AG04450 (cell line): ENCODE measurements at regions not wholly inside any gene's neighbourhood (a gene's known extent, or its start where the extent isn't known, plus 50 kb on each side); places are given as distances from the start of the nearest gene placed in this dataset.

Experiments
- CTCF ChIA-PET: fragments of 300-600, 350-600 bp; formaldehyde crosslinking; extraction: SDS; loops from one replicate; lab custom pipeline; 2022; ENCODE audit warnings: antibody characterized with exemption, inconsistent platforms; lab: Charles Lee
- POLR2A ChIA-PET: fragments of 350-600 bp; formaldehyde crosslinking; extraction: SDS; loops from one replicate; lab custom pipeline; 2021; ENCODE audit warnings: antibody characterized with exemption, inconsistent platforms; lab: Yijun Ruan, JAX
- DNase-seq: peaks from one replicate; pipeline ENCODE4 v3.0.0-alpha.2; 2011; ENCODE audit warnings: low read depth, low spot score
- H3K27ac ChIP-seq: one replicate; pipeline ENCODE4 v1.5.1; 2012; ENCODE audit warnings: low read depth, low read length, control low read depth
- H3K27me3 ChIP-seq: one replicate; pipeline ENCODE4 v1.6.0; 2012; ENCODE audit warnings: low read length; ENCODE audit not compliant: control insufficient read depth, insufficient read depth
- H3K4me3 ChIP-seq: 2 replicates; pipeline ENCODE4 v1.5.1; 2011; ENCODE audit warnings: mild to moderate bottlenecking, low read depth, low read length, control low read depth
- H3K9me3 ChIP-seq: 2 replicates; pipeline ENCODE4 v1.5.1; 2012; ENCODE audit warnings: low read length; ENCODE audit not compliant: control insufficient read depth, insufficient read depth
- CTCF ChIP-seq: IDR thresholded peaks from 2 replicates; pipeline ENCODE4 v1.5.1; 2011; ENCODE audit warnings: low read depth, low read length, control low read depth, inconsistent platforms

- ChIA-PET CTCF (no interaction called here), POLR2A (no interaction called here)
- no peak overlapping the region for H3K4me3 ChIP-seq
- TF ChIP-seq CTCF: no peak
- H3K27me3 ChIP-seq: no peaks in the 10 kb centered on the region
- H3K27ac ChIP-seq: no peak overlapping the region
- no peak for DNase-seq
- H3K9me3 ChIP-seq: peaks cover 3% of the 10 kb centered on the region; the same call in 1 of the 2 replicates
Measured at GRCh38 chr2:219991116-219991515, 363.7 kb downstream of the SLC4A3 start.

GRCh38 chr2:219995399-219995798 is 368.0 kb downstream of the SLC4A3 start:
- POLR2A ChIA-PET: no interaction called here
- CTCF ChIA-PET: no interaction called here
- no peak for DNase-seq

DNA sequence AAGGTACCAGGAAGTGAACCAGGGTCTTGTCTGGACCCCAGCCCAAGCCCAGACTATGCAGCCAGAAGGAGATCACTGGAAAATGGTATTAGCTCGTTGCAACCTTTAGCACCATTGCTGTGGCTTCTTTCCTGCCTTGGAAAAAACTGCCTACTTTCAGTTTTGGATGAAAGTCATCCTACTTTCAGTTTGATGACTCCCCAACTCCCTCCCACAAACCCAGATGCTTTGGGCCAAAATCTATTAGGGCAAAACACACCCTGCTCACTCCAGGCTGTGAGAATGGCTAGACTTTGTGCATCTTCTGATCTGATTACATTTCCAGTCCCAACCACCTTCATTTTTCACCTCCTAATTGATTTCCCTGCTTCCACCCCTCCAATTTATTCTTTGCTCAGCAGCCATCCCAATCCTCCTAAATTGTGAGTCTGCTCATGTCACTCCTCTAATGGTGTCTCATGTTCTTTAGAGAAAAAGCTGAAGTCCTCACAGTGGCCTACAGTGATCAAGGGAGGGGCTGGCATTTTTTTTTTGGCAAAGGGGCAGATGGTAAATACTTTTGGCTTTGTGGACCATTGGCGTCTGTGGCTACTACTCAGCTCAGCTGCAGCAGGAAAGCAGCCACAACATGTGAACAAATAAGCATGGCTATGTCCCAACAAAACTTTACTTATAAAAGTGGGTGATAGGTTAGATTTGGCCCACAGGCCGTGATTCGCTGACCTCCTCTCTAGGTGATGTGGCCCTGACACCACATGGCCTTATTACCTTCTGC is 368.7 kb downstream of the SLC4A3 start:
- Histone ChIP-seq H3K9me3 (peaks cover 3% of the 10 kb centered on the region; the same call in 1 of the 2 replicates), H3K4me3 (no peak overlapping the region), H3K27me3 (no peaks in the 10 kb centered on the region), H3K27ac (no peak overlapping the region)
- TF ChIP-seq CTCF: no peak
- ChIA-PET POLR2A (no interaction called here), CTCF (interaction anchor here (1.0 kb wide), 1 partner anchor 16 kb away, joined by 3 read pairs; no protein-coding TSS in a partner anchor)
- no peak for DNase-seq

More at GRCh38 chr2:219995399-219995798, 368.0 kb downstream of the SLC4A3 start:
- Histone ChIP-seq H3K27ac (no peak overlapping the region), H3K27me3 (no peaks in the 10 kb centered on the region), H3K4me3 (no peak overlapping the region), H3K9me3 (peaks cover 3% of the 10 kb centered on the region; the same call in 1 of the 2 replicates)
- TF ChIP-seq CTCF: no peak

DNA sequence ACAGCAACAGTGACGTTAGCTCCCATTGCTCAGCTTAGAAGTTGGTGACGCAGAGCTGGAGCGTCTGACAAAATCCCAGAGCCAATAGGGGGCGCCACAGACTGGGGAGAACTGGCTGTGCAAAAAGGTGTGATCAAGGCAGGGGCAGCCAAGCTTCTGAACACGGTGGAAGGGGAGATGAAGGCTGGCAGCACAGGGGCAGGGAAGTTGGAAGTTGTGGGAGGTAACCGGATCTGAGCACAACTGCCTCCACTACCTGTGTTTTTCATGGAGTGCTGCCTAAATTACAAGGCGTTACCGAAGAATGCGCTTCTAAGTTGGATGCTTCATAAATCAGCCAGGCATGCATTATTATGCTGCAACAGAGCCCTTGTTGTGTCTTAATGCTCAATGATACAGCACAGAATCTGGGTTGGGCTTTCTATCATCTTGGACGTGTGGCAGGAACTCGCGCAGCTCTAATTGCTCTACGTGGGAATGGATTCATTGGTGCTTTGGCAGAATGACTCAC is 370.0 kb downstream of the SLC4A3 start:
- POLR2A ChIA-PET: no interaction called here

More for the DNA sequence above, 370.0 kb downstream of the SLC4A3 start:
- no peak for DNase-seq
- TF ChIP-seq CTCF: peak; percentile 49
- CTCF ChIA-PET: interaction anchor here (0.8 to 1.5 kb wide), 3 partner anchors 12 to 1576 kb away, joined by 3 to 4 read pairs (median 3); no protein-coding TSS in a partner anchor
- H3K27me3 ChIP-seq: no peaks in the 10 kb centered on the region
- H3K9me3 ChIP-seq: peaks cover 3% of the 10 kb centered on the region; the same call in 1 of the 2 replicates
- H3K27ac ChIP-seq: no peak overlapping the region
- no peak overlapping the region for H3K4me3 ChIP-seq
